Neural crest cell (in vitro differentiated cells): ENCODE measurements at regions not wholly inside any gene's neighbourhood (a gene's known extent, or its start where the extent isn't known, plus 50 kb on each side); places are given as distances from the start of the nearest gene placed in this dataset.

Experiments used
- DNase-seq: peaks from one replicate; pipeline ENCODE4 v3.0.0; 2021; ENCODE audit warnings: low read depth, mixed read lengths, low spot score
- H3K27ac Mint-ChIP-seq: one replicate; pipeline ENCODE4 v1.8.0; 2021; ENCODE audit warnings: mild to moderate bottlenecking, mixed read lengths; ENCODE audit not compliant: unreplicated experiment
- H3K27me3 Mint-ChIP-seq: 2 replicates; pipeline ENCODE4 v1.8.0; 2021; ENCODE audit warnings: low read depth, mild to moderate bottlenecking, mixed read lengths
- H3K36me3 Mint-ChIP-seq: 2 replicates; pipeline ENCODE4 v1.8.0; 2021; ENCODE audit warnings: low read depth, mild to moderate bottlenecking, mixed read lengths
- H3K4me1 Mint-ChIP-seq: 2 replicates; pipeline ENCODE4 v1.8.0; 2021; ENCODE audit warnings: mixed read lengths
- H3K4me3 Mint-ChIP-seq: one replicate; pipeline ENCODE4 v1.8.0; 2021; ENCODE audit warnings: mild to moderate bottlenecking, mixed read lengths
- H3K9me3 Mint-ChIP-seq: 2 replicates; pipeline ENCODE4 v1.8.0; 2021; ENCODE audit warnings: mixed read lengths
- CTCF ChIP-seq: fragments of 200-600 bp; sonication (generic); conservative IDR thresholded peaks from 2 replicates; pipeline ENCODE4 v1.5.0; 2021; ENCODE audit warnings: antibody characterized with exemption, mild to moderate bottlenecking

- H3K27me3 Mint-ChIP-seq: no peaks in the 10 kb centered on the region
- H3K36me3 Mint-ChIP-seq: no peaks in the 10 kb centered on the region
- H3K27ac Mint-ChIP-seq: no peak overlapping the region
- no peak for TF ChIP-seq CTCF
- H3K4me3 Mint-ChIP-seq: no peak overlapping the region
- H3K4me1 Mint-ChIP-seq: peaks cover 56% of the 10 kb centered on the region
- H3K9me3 Mint-ChIP-seq: no peaks in the 10 kb centered on the region
- no peak for DNase-seq
Measured at GRCh38 chr5:143886651-143887638, 75.0 kb downstream of the HMHB1 start.

GRCh38 chr5:143887903-143888665 is 76.1 kb downstream of the HMHB1 start:
- no peaks in the 10 kb centered on the region for H3K36me3 Mint-ChIP-seq
- H3K9me3 Mint-ChIP-seq: no peaks in the 10 kb centered on the region
- H3K4me1 Mint-ChIP-seq: peaks cover 56% of the 10 kb centered on the region
- no peak for DNase-seq
- H3K27me3 Mint-ChIP-seq: no peaks in the 10 kb centered on the region
- peak overlapping the region; percentile 88 for H3K27ac Mint-ChIP-seq
- H3K4me3 Mint-ChIP-seq: no peak overlapping the region
- TF ChIP-seq CTCF: no peak

- H3K4me3 Mint-ChIP-seq: no peak overlapping the region
Measured at GRCh38 chr5:143888912-143889311, 77.0 kb downstream of the HMHB1 start.

DNA sequence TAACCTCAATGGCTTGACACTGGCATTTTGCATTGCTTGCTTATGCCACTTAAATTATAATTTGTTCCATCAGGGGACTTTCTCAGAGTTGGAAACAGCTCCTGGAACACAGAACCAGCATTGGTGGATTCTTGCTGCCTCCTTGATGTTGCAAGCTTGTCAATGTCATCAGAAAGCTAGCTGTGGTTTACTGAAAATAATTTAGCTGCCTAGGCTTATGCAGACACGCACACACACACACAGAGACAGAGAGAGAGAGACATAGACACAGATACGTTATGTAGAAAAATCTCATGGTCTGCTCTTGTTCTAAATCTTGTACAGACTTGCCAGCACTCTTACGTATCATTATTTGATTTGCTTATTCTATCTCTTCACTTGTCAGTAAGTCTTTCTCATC is 78.0 kb downstream of the HMHB1 start:
- H3K27me3 Mint-ChIP-seq: no peaks in the 10 kb centered on the region
- no peaks in the 10 kb centered on the region for H3K9me3 Mint-ChIP-seq
- no peak for TF ChIP-seq CTCF
- no peak overlapping the region for H3K27ac Mint-ChIP-seq
- no peak for DNase-seq
- no peak overlapping the region for H3K4me3 Mint-ChIP-seq
- peaks cover 56% of the 10 kb centered on the region for H3K4me1 Mint-ChIP-seq
- H3K36me3 Mint-ChIP-seq: no peaks in the 10 kb centered on the region

More at GRCh38 chr5:143888912-143889311, 77.0 kb downstream of the HMHB1 start:
- TF ChIP-seq CTCF: no peak
- Mint-ChIP-seq H3K27ac (no peak overlapping the region), H3K4me1 (peaks cover 56% of the 10 kb centered on the region), H3K27me3 (no peaks in the 10 kb centered on the region), H3K36me3 (no peaks in the 10 kb centered on the region), H3K9me3 (no peaks in the 10 kb centered on the region)
- no peak for DNase-seq

GRCh38 chr5:143890487-143890886 is 78.5 kb downstream of the HMHB1 start:
- no peak for DNase-seq
- TF ChIP-seq CTCF: no peak
- no peaks in the 10 kb centered on the region for H3K27me3 Mint-ChIP-seq
- H3K9me3 Mint-ChIP-seq: no peaks in the 10 kb centered on the region
- H3K27ac Mint-ChIP-seq: no peak overlapping the region
- peaks cover 56% of the 10 kb centered on the region for H3K4me1 Mint-ChIP-seq
- H3K36me3 Mint-ChIP-seq: no peaks in the 10 kb centered on the region
- no peak overlapping the region for H3K4me3 Mint-ChIP-seq
